HEK293 (cell line): ENCODE measurements at regions not wholly inside any gene's neighbourhood (a gene's known extent, or its start where the extent isn't known, plus 50 kb on each side); places are given as distances from the start of the nearest gene placed in this dataset.

ENCODE experiments used
- CTCF ChIA-PET: fragments of 350-600 bp; formaldehyde crosslinking; extraction: SDS; loops from one replicate; lab custom pipeline; 2021; ENCODE audit warnings: antibody characterized with exemption; lab: Yijun Ruan, JAX
- POLR2A ChIA-PET: fragments of 300-600 bp; formaldehyde crosslinking; extraction: SDS; loops from one replicate; lab custom pipeline; 2020; ENCODE audit warnings: antibody characterized with exemption, inconsistent platforms; lab: Yijun Ruan, JAX
- H3K27ac ChIP-seq: fragments of 200-500 bp; sonication (Bioruptor generic); 2 replicates; pipeline ENCODE4 v1.5.1; 2014; ENCODE audit warnings: low read depth, low read length, control low read depth, inconsistent platforms; ENCODE audit errors: extremely low read depth
- H3K36me3 ChIP-seq, 2 experiments: fragments of 200-500 bp in 1 of 2; sonication (Bioruptor generic) in 1 of 2; 1 replicate in 1 of 2; 2 replicates in 1 of 2; pipeline ENCODE4 v1.5.1; 2014 to 2017; ENCODE audit warnings: inconsistent platforms in 2 of 2, low read length in 2 of 2; ENCODE audit not compliant: control insufficient read depth in 2 of 2, insufficient read depth in 1 of 2
- H3K4me1 ChIP-seq: fragments of 200-500 bp; sonication (Bioruptor generic); 2 replicates; pipeline ENCODE4 v1.5.1; 2014; ENCODE audit warnings: mild to moderate bottlenecking, low read length, inconsistent platforms; ENCODE audit not compliant: control insufficient read depth, insufficient read depth
- H3K4me3 ChIP-seq: 2 replicates; pipeline ENCODE4 v1.5.1; 2011; ENCODE audit warnings: low read depth, mild to moderate bottlenecking, control low read depth, low read length, moderate library complexity
- H3K9me3 ChIP-seq: fragments of 200-500 bp; sonication (Bioruptor generic); 2 replicates; pipeline ENCODE4 v1.5.1; 2014; ENCODE audit warnings: low read depth, low read length, inconsistent platforms; ENCODE audit not compliant: control insufficient read depth, insufficient read depth
- FEZF1 ChIP-seq: fragments of 450-650 bp; formaldehyde crosslinking; IDR thresholded peaks from 2 replicates; pipeline ENCODE4 v1.5.1; 2016; ENCODE audit warnings: missing biosample characterization, missing genetic modification characterization
- HOXC10 ChIP-seq: sonication (generic); formaldehyde crosslinking; IDR thresholded peaks from 2 replicates; pipeline ENCODE4 v1.8.1; 2023; ENCODE audit warnings: mild to moderate bottlenecking, missing genetic modification reagents
- INSM2 ChIP-seq: fragments of 450-650 bp; formaldehyde crosslinking; IDR thresholded peaks from 2 replicates; pipeline ENCODE4 v1.5.1; 2016; ENCODE audit warnings: missing biosample characterization, missing genetic modification characterization
- KLF10 ChIP-seq: fragments of 450-650 bp; IDR thresholded peaks from 2 replicates; pipeline ENCODE4 v1.5.1; 2018; ENCODE audit warnings: missing biosample characterization, mild to moderate bottlenecking, missing genetic modification characterization
- KLF8 ChIP-seq: fragments of 450-650 bp; formaldehyde crosslinking; IDR thresholded peaks from 2 replicates; pipeline ENCODE4 v1.5.1; 2016; ENCODE audit warnings: missing biosample characterization, missing genetic modification characterization
- PBX3 ChIP-seq: sonication (generic); formaldehyde crosslinking; IDR thresholded peaks from 2 replicates; pipeline ENCODE4 v1.8.1; 2022; ENCODE audit warnings: mild to moderate bottlenecking, moderate library complexity, missing genetic modification reagents
- ZBTB49 ChIP-seq: fragments of 450-650 bp; formaldehyde crosslinking; IDR thresholded peaks from 2 replicates; pipeline ENCODE4 v1.5.1; 2016; ENCODE audit warnings: missing biosample characterization, missing genetic modification characterization, low read depth
- ZNF2 ChIP-seq: fragments of 450-650 bp; formaldehyde crosslinking; IDR thresholded peaks from 2 replicates; pipeline ENCODE4 v1.5.1; 2016; ENCODE audit warnings: missing biosample characterization, missing genetic modification characterization
- ZNF23 ChIP-seq: fragments of 450-650 bp; formaldehyde crosslinking; IDR thresholded peaks from 2 replicates; pipeline ENCODE4 v1.5.1; 2016; ENCODE audit warnings: missing biosample characterization, missing genetic modification characterization, borderline replicate concordance
- ZNF37A ChIP-seq: fragments of 450-650 bp; IDR thresholded peaks from 2 replicates; pipeline ENCODE4 v1.5.1; 2018; ENCODE audit warnings: missing biosample characterization, missing genetic modification characterization
- ZNF426 ChIP-seq: fragments of 450-650 bp; formaldehyde crosslinking; IDR thresholded peaks from 2 replicates; pipeline ENCODE4 v1.5.1; 2017; ENCODE audit warnings: missing biosample characterization, missing genetic modification characterization, mild to moderate bottlenecking, inconsistent platforms, moderate library complexity
- ZNF596 ChIP-seq: fragments of 450-650 bp; IDR thresholded peaks from 2 replicates; pipeline ENCODE4 v1.5.0; 2018; ENCODE audit warnings: missing biosample characterization, mild to moderate bottlenecking, missing genetic modification characterization, moderate library complexity
- ZNF664 ChIP-seq: fragments of 450-650 bp; formaldehyde crosslinking; IDR thresholded peaks from 2 replicates; pipeline ENCODE4 v1.5.1; 2016; ENCODE audit warnings: missing biosample characterization, missing genetic modification characterization
- TF ChIP-seq, protein P1 (sequence below): fragments of 450-650 bp; formaldehyde crosslinking; IDR thresholded peaks from 2 replicates; pipeline ENCODE4 v1.5.1; 2016; ENCODE audit warnings: missing biosample characterization, missing genetic modification characterization
- TF ChIP-seq, protein P2 (sequence below): fragments of 450-650 bp; formaldehyde crosslinking; IDR thresholded peaks from 2 replicates; pipeline ENCODE4 v1.5.1; 2016; ENCODE audit warnings: missing biosample characterization, missing genetic modification characterization
- TF ChIP-seq, protein P3 (sequence below): fragments of 450-650 bp; formaldehyde crosslinking; IDR thresholded peaks from 2 replicates; pipeline ENCODE4 v1.5.1; 2017; ENCODE audit warnings: missing biosample characterization, missing genetic modification characterization

GRCh38 chr11:129291546-129291945, 84.1 kb upstream of the BARX2 start (continued):
- TF ChIP-seq ZBTB49 (tag by site-specific recombination) (no peak), ZNF23 (tag by site-specific recombination) (no peak), HOXC10 (no peak), ZNF2 (tag by site-specific recombination) (no peak), KLF10 (no peak), INSM2 (tag by site-specific recombination) (no peak)
- TF ChIP-seq, all 188 proteins: peak for 0

- TF ChIP-seq, protein P1, sequence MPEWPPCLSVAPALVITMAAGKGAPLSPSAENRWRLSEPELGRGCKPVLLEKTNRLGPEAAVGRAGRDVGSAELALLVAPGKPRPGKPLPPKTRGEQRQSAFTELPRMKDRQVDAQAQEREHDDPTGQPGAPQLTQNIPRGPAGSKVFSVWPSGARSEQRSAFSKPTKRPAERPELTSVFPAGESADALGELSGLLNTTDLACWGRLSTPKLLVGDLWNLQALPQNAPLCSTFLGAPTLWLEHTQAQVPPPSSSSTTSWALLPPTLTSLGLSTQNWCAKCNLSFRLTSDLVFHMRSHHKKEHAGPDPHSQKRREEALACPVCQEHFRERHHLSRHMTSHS: no peak
- TF ChIP-seq ZNF664 (tag by site-specific recombination) (no peak), KLF8 (no peak), ZNF426 (tag by site-specific recombination) (no peak), PBX3 (no peak)
- TF ChIP-seq, protein P2, sequence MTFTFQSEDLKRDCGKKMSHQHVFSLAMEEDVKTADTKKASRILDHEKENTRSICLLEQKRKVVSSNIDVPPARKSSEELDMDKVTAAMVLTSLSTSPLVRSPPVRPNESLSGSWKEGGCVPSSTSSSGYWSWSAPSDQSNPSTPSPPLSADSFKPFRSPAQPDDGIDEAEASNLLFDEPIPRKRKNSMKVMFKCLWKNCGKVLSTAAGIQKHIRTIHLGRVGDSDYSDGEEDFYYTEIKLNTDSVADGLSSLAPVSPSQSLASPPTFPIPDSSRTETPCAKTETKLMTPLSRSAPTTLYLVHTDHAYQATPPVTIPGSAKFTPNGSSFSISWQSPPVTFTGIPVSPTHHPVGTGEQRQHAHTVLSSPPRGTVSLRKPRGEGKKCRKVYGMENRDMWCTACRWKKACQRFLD (tag by site-specific recombination): no peak
- TF ChIP-seq, protein P3, sequence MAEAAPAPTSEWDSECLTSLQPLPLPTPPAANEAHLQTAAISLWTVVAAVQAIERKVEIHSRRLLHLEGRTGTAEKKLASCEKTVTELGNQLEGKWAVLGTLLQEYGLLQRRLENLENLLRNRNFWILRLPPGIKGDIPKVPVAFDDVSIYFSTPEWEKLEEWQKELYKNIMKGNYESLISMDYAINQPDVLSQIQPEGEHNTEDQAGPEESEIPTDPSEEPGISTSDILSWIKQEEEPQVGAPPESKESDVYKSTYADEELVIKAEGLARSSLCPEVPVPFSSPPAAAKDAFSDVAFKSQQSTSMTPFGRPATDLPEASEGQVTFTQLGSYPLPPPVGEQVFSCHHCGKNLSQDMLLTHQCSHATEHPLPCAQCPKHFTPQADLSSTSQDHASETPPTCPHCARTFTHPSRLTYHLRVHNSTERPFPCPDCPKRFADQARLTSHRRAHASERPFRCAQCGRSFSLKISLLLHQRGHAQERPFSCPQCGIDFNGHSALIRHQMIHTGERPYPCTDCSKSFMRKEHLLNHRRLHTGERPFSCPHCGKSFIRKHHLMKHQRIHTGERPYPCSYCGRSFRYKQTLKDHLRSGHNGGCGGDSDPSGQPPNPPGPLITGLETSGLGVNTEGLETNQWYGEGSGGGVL (tag by site-specific recombination): no peak
- H3K27ac ChIP-seq: no peak overlapping the region
- ChIA-PET CTCF (no interaction called here), POLR2A (no interaction called here)
- no peaks in the 10 kb centered on the region for H3K36me3 ChIP-seq
- H3K9me3 ChIP-seq: no peaks in the 10 kb centered on the region
- H3K4me1 ChIP-seq: no peaks in the 10 kb centered on the region
- H3K4me3 ChIP-seq: no peak overlapping the region
Observed at GRCh38 chr11:129290966-129291365, 84.7 kb upstream of the BARX2 start.

DNA sequence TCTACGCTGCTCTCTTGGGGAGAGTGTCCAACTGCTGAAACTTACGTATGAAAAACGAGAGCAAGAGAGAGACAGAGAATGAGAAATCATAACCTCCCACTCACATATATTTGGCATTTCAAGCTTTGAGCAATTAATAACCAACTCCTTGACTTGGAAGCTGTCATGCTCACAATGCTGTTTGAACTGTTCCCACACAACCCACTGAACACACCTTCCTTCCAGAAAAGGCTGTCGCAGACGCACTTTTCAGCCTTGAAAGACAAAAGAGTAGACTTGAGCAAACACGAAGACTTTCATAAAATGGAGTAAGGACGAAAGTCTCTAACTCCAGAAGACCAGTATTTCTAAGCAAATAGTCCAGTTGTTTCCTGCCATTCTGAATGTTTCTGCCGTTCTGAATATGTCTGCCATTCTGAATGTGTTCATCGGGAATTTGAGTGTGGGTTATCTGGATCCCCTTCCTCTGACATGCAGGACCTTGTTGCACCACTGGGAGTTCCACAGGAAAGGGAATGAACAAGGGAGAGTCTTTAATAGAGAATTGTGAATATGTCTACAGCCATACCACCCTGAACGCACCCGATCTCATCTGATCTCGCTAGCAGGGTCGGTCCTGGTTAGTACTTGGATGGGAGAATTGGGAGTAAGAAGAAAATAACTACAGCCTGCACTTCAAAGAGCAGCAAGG, 86.2 kb upstream of the BARX2 start:
- Histone ChIP-seq H3K27ac (no peak overlapping the region), H3K9me3 (no peaks in the 10 kb centered on the region), H3K4me3 (no peak overlapping the region), H3K4me1 (peaks cover 5% of the 10 kb centered on the region; the same call in 1 of the 2 replicates), H3K36me3 (no peaks in the 10 kb centered on the region)
- no peak for TF ChIP-seq ZNF596 (tag by site-specific recombination)
- no peak for TF ChIP-seq FEZF1 (tag by site-specific recombination)
- TF ChIP-seq ZNF426 (tag by site-specific recombination): no peak
- TF ChIP-seq ZNF37A: no peak
- ChIA-PET CTCF (no interaction called here), POLR2A (no interaction called here)
